Parathyroid adenoma (tissue), 2 donors: ENCODE measurements at regions not wholly inside any gene's neighbourhood (a gene's known extent, or its start where the extent isn't known, plus 50 kb on each side); places are given as distances from the start of the nearest gene placed in this dataset.

Experiments
- H2AFZ ChIP-seq: fragments of 300-600 bp; sonication (generic); one replicate; pipeline ENCODE4 v1.7.0; 2017; ENCODE audit warnings: antibody characterized with exemption, mild to moderate bottlenecking
- H3K27ac ChIP-seq: fragments of 300-600 bp; sonication (generic); one replicate; pipeline ENCODE4 v1.7.0; 2017
- H3K27me3 ChIP-seq: fragments of 300-600 bp; sonication (generic); one replicate; pipeline ENCODE4 v1.7.0; 2017; ENCODE audit warnings: low read length; ENCODE audit not compliant: control insufficient read depth, insufficient read depth
- H3K36me3 ChIP-seq: fragments of 300-600 bp; sonication (generic); one replicate; pipeline ENCODE4 v1.7.0; 2017; ENCODE audit warnings: low read length; ENCODE audit not compliant: control insufficient read depth, insufficient read depth
- H3K4me1 ChIP-seq: fragments of 300-600 bp; sonication (generic); one replicate; pipeline ENCODE4 v1.7.0; 2017; ENCODE audit warnings: control low read depth
- H3K4me2 ChIP-seq: fragments of 300-600 bp; sonication (generic); one replicate; pipeline ENCODE4 v1.7.0; 2017; ENCODE audit warnings: low read length
- H3K4me3 ChIP-seq: fragments of 300-600 bp; sonication (generic); one replicate; pipeline ENCODE4 v1.7.0; 2017; ENCODE audit warnings: low read depth, low read length
- H3K79me2 ChIP-seq: fragments of 300-600 bp; sonication (generic); one replicate; pipeline ENCODE4 v1.7.0; 2017; ENCODE audit warnings: control low read depth
- H3K9ac ChIP-seq: fragments of 300-600 bp; sonication (generic); one replicate; pipeline ENCODE4 v1.7.0; 2017; ENCODE audit warnings: mild to moderate bottlenecking
- H3K9me3 ChIP-seq: fragments of 300-600 bp; sonication (generic); one replicate; pipeline ENCODE4 v1.7.0; 2017; ENCODE audit warnings: low read length; ENCODE audit not compliant: control insufficient read depth
- TF ChIP-seq, protein P1 (sequence below): fragments of 300-600 bp; sonication (generic); IDR thresholded peaks from one replicate; pipeline ENCODE4 v1.7.0; 2017; ENCODE audit warnings: antibody characterized with exemption, mild to moderate bottlenecking
- donor health status: primary hyperparathyroidism.

DNA sequence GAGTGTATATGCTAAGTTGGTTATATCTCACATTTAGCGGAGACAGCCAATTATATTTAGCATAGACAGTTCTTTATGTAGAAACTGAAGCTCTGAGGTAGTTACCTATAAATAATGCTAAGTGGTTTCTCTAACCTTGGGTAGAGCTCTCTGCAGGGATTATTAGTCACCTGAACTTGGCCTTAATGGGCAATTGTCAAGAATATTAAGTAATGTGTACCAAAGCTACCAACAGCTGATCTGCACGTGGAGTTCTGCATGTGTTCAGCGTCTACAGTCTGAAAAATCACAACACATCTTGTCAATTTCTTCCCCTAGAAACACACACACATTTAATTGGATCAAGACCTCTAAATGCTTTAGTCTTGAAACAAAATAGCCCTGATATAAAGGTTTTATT lies 740.6 kb upstream of the FAM241A start:
- Histone ChIP-seq H2AFZ (no peak overlapping the region), H3K79me2 (no peaks in the 10 kb centered on the region), H3K36me3 (no peaks in the 10 kb centered on the region), H3K27me3 (no peaks in the 10 kb centered on the region), H3K4me2 (no peak overlapping the region), H3K27ac (no peak overlapping the region), H3K9ac (no peak overlapping the region), H3K4me1 (no peaks in the 10 kb centered on the region), H3K4me3 (no peak overlapping the region), H3K9me3 (no peaks in the 10 kb centered on the region)
- TF ChIP-seq, protein P1, sequence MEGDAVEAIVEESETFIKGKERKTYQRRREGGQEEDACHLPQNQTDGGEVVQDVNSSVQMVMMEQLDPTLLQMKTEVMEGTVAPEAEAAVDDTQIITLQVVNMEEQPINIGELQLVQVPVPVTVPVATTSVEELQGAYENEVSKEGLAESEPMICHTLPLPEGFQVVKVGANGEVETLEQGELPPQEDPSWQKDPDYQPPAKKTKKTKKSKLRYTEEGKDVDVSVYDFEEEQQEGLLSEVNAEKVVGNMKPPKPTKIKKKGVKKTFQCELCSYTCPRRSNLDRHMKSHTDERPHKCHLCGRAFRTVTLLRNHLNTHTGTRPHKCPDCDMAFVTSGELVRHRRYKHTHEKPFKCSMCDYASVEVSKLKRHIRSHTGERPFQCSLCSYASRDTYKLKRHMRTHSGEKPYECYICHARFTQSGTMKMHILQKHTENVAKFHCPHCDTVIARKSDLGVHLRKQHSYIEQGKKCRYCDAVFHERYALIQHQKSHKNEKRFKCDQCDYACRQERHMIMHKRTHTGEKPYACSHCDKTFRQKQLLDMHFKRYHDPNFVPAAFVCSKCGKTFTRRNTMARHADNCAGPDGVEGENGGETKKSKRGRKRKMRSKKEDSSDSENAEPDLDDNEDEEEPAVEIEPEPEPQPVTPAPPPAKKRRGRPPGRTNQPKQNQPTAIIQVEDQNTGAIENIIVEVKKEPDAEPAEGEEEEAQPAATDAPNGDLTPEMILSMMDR: no peak

DNA sequence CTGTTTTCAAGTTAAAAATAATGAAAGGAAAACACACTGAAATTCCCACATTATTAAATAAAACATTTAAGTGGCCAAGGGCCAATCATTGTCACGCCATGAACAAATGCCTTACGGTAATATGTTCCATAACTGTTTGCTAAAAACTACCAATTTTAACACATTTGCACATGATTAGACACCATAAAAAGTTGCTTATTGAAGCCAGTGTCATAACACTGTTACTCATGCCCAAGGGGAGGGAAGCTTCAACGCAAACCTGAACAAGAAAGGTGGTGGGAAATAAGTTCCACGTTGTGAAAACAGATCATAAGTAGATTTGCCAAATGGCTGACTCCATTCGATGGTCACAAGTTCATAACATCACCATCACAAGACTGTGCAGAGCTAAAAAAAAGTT lies 739.3 kb upstream of the FAM241A start:
- no peaks in the 10 kb centered on the region for H3K27me3 ChIP-seq
- H2AFZ ChIP-seq: no peak overlapping the region
- H3K4me1 ChIP-seq: no peaks in the 10 kb centered on the region
- no peak overlapping the region for H3K4me3 ChIP-seq
- H3K9ac ChIP-seq: no peak overlapping the region
- H3K27ac ChIP-seq: no peak overlapping the region
- TF ChIP-seq, protein P1: no peak
- no peak overlapping the region for H3K4me2 ChIP-seq
- H3K9me3 ChIP-seq: peaks cover 4% of the 10 kb centered on the region
- no peaks in the 10 kb centered on the region for H3K79me2 ChIP-seq
- no peaks in the 10 kb centered on the region for H3K36me3 ChIP-seq

DNA sequence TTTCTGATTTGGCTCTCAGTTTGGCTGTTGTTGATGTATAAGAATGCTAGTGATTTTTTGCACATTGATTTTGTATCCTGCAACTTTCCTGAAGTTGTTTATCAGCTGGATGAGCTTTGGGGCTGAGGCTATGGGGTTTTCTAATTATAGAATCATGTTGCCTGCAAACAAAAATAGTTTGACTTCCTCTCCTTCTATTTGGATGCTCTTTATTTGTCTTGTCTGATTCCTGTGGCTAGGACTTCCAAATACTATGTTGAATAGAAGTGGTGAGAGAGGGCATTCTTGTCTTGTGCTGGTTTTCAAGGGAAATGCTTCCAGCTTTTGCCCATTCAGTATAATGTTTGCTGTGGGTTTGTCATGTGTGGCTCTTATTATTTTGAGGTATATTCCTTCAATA lies 734.7 kb upstream of the FAM241A start:
- no peaks in the 10 kb centered on the region for H3K27me3 ChIP-seq
- TF ChIP-seq, protein P1: no peak
- H3K27ac ChIP-seq: no peak overlapping the region
- no peak overlapping the region for H3K4me2 ChIP-seq
- no peak overlapping the region for H2AFZ ChIP-seq
- no peaks in the 10 kb centered on the region for H3K4me1 ChIP-seq
- no peak overlapping the region for H3K9ac ChIP-seq
- no peak overlapping the region for H3K4me3 ChIP-seq
- H3K36me3 ChIP-seq: no peaks in the 10 kb centered on the region
- no peaks in the 10 kb centered on the region for H3K79me2 ChIP-seq
- H3K9me3 ChIP-seq: peaks cover 4% of the 10 kb centered on the region

DNA sequence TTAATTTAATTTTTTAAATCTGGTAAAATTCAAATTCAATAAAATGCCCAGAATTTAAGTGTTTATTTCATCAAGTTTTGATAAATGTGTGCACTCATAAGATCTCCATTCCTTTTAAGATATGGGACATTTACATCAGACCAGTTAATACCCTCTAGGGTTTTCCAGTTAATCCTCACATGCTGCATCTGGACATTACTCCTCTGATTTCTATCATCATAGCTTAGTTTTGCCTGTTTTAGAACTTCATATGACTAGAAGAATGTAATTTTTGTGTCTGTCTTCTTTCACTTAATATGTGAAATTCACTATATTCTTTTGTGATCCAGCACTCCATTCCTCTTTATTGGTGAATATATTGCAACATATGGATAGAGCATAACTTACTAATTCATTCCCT lies 727.7 kb upstream of the FAM241A start:
- no peak overlapping the region for H3K4me2 ChIP-seq
- H3K4me1 ChIP-seq: no peaks in the 10 kb centered on the region
- TF ChIP-seq, protein P1: no peak
- no peaks in the 10 kb centered on the region for H3K27me3 ChIP-seq
- H3K27ac ChIP-seq: no peak overlapping the region
- H3K9ac ChIP-seq: no peak overlapping the region
- H2AFZ ChIP-seq: no peak overlapping the region
- H3K4me3 ChIP-seq: no peak overlapping the region
- no peaks in the 10 kb centered on the region for H3K36me3 ChIP-seq
- no peaks in the 10 kb centered on the region for H3K9me3 ChIP-seq
- H3K79me2 ChIP-seq: no peaks in the 10 kb centered on the region

- no peak overlapping the region for H3K9ac ChIP-seq
- no peak overlapping the region for H2AFZ ChIP-seq
- no peaks in the 10 kb centered on the region for H3K4me1 ChIP-seq
- no peak overlapping the region for H3K4me3 ChIP-seq
- H3K36me3 ChIP-seq: no peaks in the 10 kb centered on the region
- H3K4me2 ChIP-seq: no peak overlapping the region
- H3K27ac ChIP-seq: no peak overlapping the region
- TF ChIP-seq, protein P1: no peak
- H3K79me2 ChIP-seq: no peaks in the 10 kb centered on the region
- no peaks in the 10 kb centered on the region for H3K27me3 ChIP-seq
- no peaks in the 10 kb centered on the region for H3K9me3 ChIP-seq
Measured at GRCh38 chr4:111433441-111433840, 711.8 kb upstream of the FAM241A start.
